ENCODE measurements at regions not wholly inside any gene's neighbourhood (a gene's known extent, or its start where the extent isn't known, plus 50 kb on each side); places are given as distances from the start of the nearest gene placed in this dataset.
"Not testable (repeated sequence)": the region's sequence is repeated elsewhere in the genome, so short reads cannot be mapped to it uniquely, and the experiment has no call there.

GRCh38 chr7:98778421-98778820 is 91.4 kb downstream of the TMEM130 start:
- no peak for DNase-seq

- DNase-seq = no peak
Measured at GRCh38 chr7:98779800-98780587, 89.8 kb downstream of the TMEM130 start.

- DNase-seq = no peak
Measured at GRCh38 chr7:98784216-98784785, 85.5 kb downstream of the TMEM130 start.

GRCh38 chr7:98785929-98786571 is 83.8 kb downstream of the TMEM130 start:
- DNase-seq = no peak

GRCh38 chr7:98788966-98789365 is 80.8 kb downstream of the TMEM130 start:
- no peak for DNase-seq

- not testable (repeated sequence) for DNase-seq
Measured at GRCh38 chr7:98794453-98794852, 75.4 kb downstream of the TMEM130 start.

- no peak for DNase-seq
Measured at GRCh38 chr7:98795741-98796493, 73.9 kb downstream of the TMEM130 start.

Data from DMS 273 treated with DMSO at 0.1 percent for 48 hours (cell line).